KMS-11 (cell line): ENCODE measurements at regions not wholly inside any gene's neighbourhood (a gene's known extent, or its start where the extent isn't known, plus 50 kb on each side); places are given as distances from the start of the nearest gene placed in this dataset.
"Not testable (repeated sequence)": the region's sequence is repeated elsewhere in the genome, so short reads cannot be mapped to it uniquely, and the experiment has no call there.

Source experiments
- H2AFZ ChIP-seq: fragments of 200-600 bp; sonication (generic); 2 replicates; pipeline ENCODE4 v1.6.1; 2016; ENCODE audit warnings: antibody characterized with exemption, mixed run types, low read depth
- H3K27ac ChIP-seq: fragments of 200-600 bp; sonication (generic); 2 replicates; pipeline ENCODE4 v1.6.1; 2016; ENCODE audit warnings: mild to moderate bottlenecking, mixed run types
- H3K27me3 ChIP-seq: fragments of 200-600 bp; sonication (generic); 2 replicates; pipeline ENCODE4 v1.6.1; 2017; ENCODE audit warnings: mild to moderate bottlenecking, low read depth, mixed run types, moderate library complexity; ENCODE audit not compliant: insufficient read depth
- H3K36me3 ChIP-seq: fragments of 200-600 bp; sonication (generic); 2 replicates; pipeline ENCODE4 v1.6.1; 2017; ENCODE audit warnings: mild to moderate bottlenecking, mixed run types; ENCODE audit not compliant: insufficient read depth
- H3K4me1 ChIP-seq: fragments of 200-600 bp; sonication (generic); 2 replicates; pipeline ENCODE4 v1.6.1; 2016; ENCODE audit warnings: mild to moderate bottlenecking, low read depth, mixed run types; ENCODE audit not compliant: poor library complexity, severe bottlenecking
- H3K4me2 ChIP-seq: fragments of 200-600 bp; sonication (generic); 2 replicates; pipeline ENCODE4 v1.7.0; 2016; ENCODE audit warnings: mild to moderate bottlenecking, mixed run types
- H3K4me3 ChIP-seq: fragments of 200-600 bp; sonication (generic); IDR thresholded peaks from 2 replicates; pipeline ENCODE4 v1.6.1; 2017; ENCODE audit warnings: low read depth, low read length, mixed read lengths; ENCODE audit not compliant: insufficient read depth
- H3K79me2 ChIP-seq: fragments of 200-600 bp; sonication (generic); 2 replicates; pipeline ENCODE4 v1.6.1; 2016; ENCODE audit warnings: low read depth, mixed run types; ENCODE audit not compliant: insufficient read depth
- H3K9ac ChIP-seq: fragments of 200-600 bp; sonication (generic); 2 replicates; pipeline ENCODE4 v1.6.1; 2016; ENCODE audit warnings: mild to moderate bottlenecking, mixed run types
- H4K20me1 ChIP-seq: fragments of 200-600 bp; sonication (generic); 2 replicates; pipeline ENCODE4 v1.6.1; 2016; ENCODE audit warnings: mild to moderate bottlenecking, mixed run types; ENCODE audit not compliant: insufficient read depth
- TF ChIP-seq, protein P1 (sequence below): fragments of 200-600 bp; sonication (generic); conservative IDR thresholded peaks from 2 replicates; pipeline ENCODE4 v1.6.1; 2017; ENCODE audit warnings: low read depth, mild to moderate bottlenecking, antibody characterized with exemption, low read length, moderate library complexity, mixed read lengths

DNA sequence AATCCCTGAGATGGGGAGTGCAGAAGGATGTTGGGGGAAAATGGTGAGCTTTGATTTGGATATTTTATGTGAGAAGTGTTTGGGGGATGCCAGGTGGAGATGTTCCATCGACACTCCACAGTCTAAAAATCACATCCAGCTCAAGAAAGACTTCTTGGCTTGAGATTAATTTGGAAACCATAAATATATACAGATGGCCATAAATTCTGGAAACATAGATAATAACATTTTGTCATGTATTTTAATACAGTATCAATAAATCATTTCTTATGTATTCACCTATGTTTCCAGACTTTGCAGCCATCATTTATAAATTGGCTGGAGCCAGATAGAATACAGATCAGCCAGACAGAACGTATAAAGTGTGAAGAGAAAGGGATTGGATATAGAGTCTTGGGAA lies 245.5 kb upstream of the DDHD1 start:
- Histone ChIP-seq H3K79me2 (no peaks in the 10 kb centered on the region), H3K27me3 (no peaks in the 10 kb centered on the region), H3K27ac (no peak overlapping the region), H3K4me1 (no peaks in the 10 kb centered on the region), H4K20me1 (no peaks in the 10 kb centered on the region), H3K4me2 (no peak overlapping the region), H3K4me3 (no peak overlapping the region), H3K36me3 (no peaks in the 10 kb centered on the region), H2AFZ (no peak overlapping the region), H3K9ac (no peak overlapping the region)
- TF ChIP-seq, protein P1, sequence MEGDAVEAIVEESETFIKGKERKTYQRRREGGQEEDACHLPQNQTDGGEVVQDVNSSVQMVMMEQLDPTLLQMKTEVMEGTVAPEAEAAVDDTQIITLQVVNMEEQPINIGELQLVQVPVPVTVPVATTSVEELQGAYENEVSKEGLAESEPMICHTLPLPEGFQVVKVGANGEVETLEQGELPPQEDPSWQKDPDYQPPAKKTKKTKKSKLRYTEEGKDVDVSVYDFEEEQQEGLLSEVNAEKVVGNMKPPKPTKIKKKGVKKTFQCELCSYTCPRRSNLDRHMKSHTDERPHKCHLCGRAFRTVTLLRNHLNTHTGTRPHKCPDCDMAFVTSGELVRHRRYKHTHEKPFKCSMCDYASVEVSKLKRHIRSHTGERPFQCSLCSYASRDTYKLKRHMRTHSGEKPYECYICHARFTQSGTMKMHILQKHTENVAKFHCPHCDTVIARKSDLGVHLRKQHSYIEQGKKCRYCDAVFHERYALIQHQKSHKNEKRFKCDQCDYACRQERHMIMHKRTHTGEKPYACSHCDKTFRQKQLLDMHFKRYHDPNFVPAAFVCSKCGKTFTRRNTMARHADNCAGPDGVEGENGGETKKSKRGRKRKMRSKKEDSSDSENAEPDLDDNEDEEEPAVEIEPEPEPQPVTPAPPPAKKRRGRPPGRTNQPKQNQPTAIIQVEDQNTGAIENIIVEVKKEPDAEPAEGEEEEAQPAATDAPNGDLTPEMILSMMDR = no peak

DNA sequence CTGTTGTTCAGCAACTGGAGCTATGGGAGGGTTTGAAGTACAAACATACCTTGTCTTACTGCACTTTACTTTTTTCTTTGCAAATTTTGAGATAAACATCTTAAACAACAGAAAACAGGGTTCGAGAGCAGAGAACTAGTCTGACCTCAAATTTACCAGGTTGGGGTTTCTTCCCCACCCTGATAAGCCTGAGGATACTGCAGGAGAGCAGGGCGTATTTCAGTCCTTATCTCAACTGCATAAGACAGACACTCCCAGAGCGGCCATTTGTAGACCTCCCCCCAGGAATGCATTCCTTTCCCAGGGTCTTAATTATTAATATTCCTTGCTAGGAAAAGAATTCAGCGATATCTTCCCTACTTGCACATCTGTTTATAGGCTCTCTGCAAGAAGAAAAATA lies 242.1 kb upstream of the DDHD1 start:
- not testable (repeated sequence) for H3K9ac ChIP-seq, H3K27ac ChIP-seq, H3K27me3 ChIP-seq, H2AFZ ChIP-seq, H4K20me1 ChIP-seq, H3K4me3 ChIP-seq, H3K4me1 ChIP-seq, H3K79me2 ChIP-seq, H3K36me3 ChIP-seq, H3K4me2 ChIP-seq

DNA sequence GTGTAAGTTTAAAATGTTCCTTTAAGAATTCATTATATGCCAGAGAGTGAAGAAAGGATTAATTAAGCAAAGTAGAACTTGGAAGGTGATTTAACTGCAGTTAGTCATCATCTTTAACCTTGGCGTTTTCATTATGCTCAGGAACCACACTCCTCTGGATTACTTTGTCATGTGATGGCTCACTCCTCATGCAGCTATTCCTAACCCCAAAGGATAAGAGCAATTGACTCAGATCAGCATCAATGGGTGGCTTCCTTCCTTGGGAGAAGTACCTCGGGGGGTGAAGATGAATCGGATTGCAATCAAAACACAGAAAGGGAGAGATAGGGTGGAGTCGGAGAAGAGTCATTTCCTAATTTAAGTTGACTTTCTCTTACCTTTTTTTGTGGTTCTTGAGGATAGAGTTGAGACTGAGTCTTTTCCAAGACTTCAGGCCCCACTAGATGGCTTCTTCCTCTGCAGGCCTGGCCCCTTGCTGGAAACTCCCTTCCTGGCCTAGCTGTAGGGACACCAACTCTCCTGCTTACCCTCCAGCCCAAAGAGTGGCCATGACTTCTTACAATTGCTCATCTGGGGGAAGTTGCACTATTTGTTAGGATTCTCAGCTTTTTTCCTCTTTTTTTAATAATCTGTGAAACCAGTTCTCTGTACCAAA lies 238.6 kb upstream of the DDHD1 start:
- Histone ChIP-seq H3K9ac (no peak overlapping the region), H3K79me2 (no peaks in the 10 kb centered on the region), H2AFZ (no peak overlapping the region), H3K4me1 (no peaks in the 10 kb centered on the region), H4K20me1 (no peaks in the 10 kb centered on the region), H3K27ac (no peak overlapping the region), H3K4me3 (no peak overlapping the region), H3K27me3 (no peaks in the 10 kb centered on the region), H3K4me2 (no peak overlapping the region), H3K36me3 (no peaks in the 10 kb centered on the region)
- TF ChIP-seq, protein P1 = no peak

DNA sequence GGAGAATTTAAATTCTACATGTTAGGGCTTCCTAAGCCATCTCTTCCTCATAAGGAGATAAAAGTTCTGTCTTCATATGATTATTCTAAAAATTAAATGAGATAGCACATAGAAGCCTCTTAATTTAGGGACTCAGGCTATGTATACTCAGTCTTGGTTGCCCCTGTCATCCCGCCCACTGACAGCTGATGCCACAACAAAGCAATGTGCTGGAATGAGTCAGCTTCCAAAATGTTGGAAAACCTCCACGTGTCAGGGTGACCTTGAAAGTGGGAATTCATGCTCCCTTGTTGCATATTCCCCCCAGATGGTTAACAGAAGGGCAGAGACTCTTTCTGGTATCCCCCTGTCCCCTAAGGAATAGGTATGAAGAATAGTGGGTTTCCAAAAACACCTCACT lies 238.0 kb upstream of the DDHD1 start:
- Histone ChIP-seq H3K79me2 (no peaks in the 10 kb centered on the region), H3K27me3 (no peaks in the 10 kb centered on the region), H3K27ac (no peak overlapping the region), H4K20me1 (no peaks in the 10 kb centered on the region), H3K4me2 (no peak overlapping the region), H3K4me1 (no peaks in the 10 kb centered on the region), H3K36me3 (no peaks in the 10 kb centered on the region), H2AFZ (no peak overlapping the region), H3K4me3 (no peak overlapping the region), H3K9ac (no peak overlapping the region)
- TF ChIP-seq, protein P1 = no peak

DNA sequence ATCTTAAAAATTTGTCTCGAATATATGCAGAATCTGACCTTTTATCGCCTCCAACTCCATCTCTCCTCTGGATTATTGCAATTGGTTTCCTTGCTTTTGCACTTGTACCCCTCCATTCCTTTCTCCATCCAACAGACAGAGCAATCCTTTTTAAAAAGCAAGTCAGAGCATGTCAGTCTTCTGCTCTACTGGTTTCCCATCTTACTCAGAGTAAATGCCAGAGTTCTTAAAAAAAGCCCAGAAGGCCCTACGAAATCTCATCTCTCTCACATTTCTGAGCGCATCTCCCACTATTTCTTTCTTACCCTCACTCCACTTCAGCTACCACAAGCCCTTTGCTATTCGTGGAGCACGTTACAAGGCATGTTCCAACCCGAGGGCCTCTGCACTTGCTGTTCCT lies 236.9 kb upstream of the DDHD1 start:
- no peak overlapping the region for H3K4me2 ChIP-seq
- H2AFZ ChIP-seq = no peak overlapping the region
- no peaks in the 10 kb centered on the region for H3K36me3 ChIP-seq
- no peaks in the 10 kb centered on the region for H4K20me1 ChIP-seq
- no peak overlapping the region for H3K9ac ChIP-seq
- H3K4me1 ChIP-seq = no peaks in the 10 kb centered on the region
- TF ChIP-seq, protein P1 = no peak
- no peaks in the 10 kb centered on the region for H3K27me3 ChIP-seq
- no peak overlapping the region for H3K27ac ChIP-seq
- H3K4me3 ChIP-seq = no peak overlapping the region
- no peaks in the 10 kb centered on the region for H3K79me2 ChIP-seq
